ENCODE measurements at regions not wholly inside any gene's neighbourhood (a gene's known extent, or its start where the extent isn't known, plus 50 kb on each side); places are given as distances from the start of the nearest gene placed in this dataset.
"Not testable (repeated sequence)": the region's sequence is repeated elsewhere in the genome, so short reads cannot be mapped to it uniquely, and the experiment has no call there.

DNA sequence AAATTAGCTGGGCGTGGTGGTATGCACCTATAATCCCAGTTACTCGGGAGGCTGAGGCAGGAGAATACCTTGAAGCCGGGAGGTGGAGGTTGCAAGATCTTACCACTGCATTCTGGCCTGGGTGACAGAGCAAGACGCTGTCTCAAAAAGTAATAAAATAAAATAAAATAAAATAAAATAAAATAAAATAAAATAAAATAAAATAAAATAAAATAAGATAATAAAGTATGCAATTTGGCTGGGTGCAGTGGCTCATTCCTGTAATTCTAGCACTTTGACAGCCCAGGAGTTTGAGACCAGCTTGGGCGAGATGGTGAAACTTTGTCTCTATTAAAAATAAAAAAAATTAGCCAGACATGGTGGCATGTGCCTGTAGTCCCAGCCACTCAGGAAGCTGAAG is 85.6 kb upstream of the XPO1 start:
- no peak for DNase-seq (ENCODE audit: low read depth)

DNA sequence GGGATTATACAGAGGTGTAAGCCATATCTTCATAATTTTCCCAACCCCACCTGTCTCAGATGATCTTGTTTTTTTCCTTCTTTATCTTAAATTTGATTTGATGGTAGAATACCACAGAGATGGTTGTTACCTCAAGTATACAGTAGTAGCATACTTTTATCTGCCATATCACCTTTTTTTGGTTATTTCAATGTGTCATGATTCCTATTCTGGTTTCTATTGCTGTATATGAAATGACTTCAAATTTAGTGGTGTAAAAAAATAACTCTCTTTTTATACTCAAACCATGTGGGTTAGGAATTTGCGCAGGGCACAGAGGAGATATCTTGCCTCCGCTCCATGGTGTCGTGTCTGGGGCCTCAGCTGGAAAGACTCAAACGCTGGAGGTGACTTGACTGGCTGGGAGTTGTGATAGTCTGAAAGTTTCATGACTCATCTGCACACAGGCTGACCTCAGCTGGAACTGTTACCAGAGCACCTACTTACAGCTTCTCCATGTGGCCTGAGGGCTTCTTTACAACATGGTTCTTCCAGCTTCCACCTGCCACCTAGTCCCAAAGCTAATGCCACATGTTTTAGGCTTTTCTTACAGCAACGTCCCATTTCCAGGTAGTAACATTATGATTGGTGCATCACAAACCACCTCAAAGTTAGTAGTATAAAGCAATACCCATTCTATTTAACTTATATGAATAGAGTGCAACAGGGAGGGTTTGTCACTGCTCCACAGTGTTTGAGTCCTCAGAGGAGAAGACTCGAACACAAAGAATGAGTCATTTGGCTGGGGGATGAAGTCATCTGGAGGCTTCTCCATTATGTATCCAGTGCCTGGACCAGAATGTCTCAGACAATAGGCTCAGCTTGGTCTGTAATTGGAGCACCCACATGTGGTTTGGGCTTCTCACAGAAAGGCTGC is 82.3 kb upstream of the XPO1 start:
- no peak for DNase-seq (ENCODE audit: low read depth)

DNA sequence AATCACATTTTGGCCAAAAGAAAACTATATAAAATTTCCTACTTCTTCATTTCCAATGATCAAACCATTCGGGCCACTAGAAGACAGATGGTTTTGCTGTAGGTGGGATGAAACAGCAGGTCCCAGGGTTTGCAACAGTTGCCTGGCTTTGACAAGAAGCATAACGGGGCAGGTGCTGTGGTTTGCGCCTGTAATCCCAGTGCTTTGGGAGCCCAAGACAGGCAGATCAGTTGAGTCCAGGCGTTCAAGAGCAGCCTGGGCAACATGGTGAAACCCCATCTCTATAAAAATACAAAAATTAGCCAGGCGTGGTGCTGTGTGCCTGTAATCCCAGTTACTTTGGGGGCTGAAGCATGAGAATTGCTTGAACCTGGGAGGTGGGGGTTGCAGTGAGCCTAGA is 81.4 kb upstream of the XPO1 start:
- no peak for DNase-seq (ENCODE audit: low read depth)

DNA sequence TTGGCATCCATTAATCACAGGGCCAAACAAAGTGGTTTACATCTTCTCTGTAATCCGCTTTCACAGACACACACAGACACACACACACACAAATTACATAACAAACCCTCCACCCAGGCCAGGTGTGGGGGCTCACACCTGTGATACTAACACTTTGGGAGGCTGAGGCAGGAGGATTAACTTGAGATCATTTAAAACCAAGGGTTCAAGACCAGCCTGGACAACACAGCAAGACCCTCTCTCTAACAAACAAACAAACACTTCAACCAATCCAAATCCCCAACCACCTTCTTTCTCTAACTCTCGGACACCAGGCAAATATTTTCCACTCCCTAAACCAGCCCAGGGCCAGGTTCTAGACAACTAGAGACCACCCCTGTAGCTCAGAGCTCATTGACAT is 79.5 kb upstream of the XPO1 start:
- DNase-seq (ENCODE audit: low read depth): no peak

- no peak for DNase-seq (ENCODE audit: low read depth)
Measured at GRCh38 chr2:61605245-61605644, 67.1 kb upstream of the XPO1 start.

DNA sequence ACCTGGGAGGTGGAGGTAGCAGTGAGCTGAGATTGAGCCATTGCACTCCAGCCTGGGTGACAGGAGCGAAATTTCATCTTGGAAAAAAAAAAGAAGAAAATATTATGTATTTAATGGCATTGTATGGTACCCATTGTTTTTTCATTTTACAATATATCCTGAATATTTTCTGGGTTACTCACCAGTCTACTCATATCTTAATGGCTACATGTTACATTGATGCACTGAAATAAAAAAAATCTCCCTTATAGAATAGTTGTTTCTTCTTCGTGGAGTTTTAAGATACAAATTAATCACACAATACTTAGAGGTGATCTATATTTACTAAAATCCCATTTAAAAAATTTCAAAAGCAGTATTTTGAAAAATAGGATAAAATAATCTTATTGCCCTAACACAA is 66.3 kb upstream of the XPO1 start:
- DNase-seq (ENCODE audit: low read depth): no peak

DNA sequence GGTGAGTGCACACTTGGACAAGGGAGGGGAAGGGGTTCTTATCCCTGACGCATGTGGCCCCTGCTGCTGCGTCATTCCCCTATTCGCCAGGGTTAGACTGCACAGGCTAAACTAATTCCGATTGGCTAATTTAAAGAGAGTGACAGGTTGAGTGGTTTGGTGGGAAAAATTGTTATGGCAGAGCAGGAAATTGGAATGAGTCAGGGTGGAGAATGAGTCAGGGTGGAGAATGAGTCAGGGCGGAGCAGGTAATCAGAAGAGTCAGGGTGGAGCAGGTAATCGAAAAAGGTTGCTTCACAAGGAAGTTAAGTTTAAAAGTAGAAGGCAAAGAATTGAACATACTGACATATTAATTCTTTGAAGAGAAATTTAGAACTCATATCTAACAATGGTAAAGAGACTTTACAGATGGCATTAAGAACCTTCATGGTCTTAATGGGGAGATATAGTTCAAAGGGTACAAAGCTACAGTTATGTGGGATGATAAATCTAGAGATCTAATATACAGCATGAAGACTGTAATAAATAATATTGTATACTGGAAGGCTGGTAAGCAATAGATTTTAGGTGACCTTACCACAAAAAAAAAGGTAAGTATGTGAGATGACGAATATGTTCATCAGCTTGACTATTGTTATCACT is 60.5 kb upstream of the XPO1 start:
- not testable (repeated sequence) for DNase-seq (ENCODE audit: low read depth)

- no peak for DNase-seq (ENCODE audit: low read depth)
Measured at GRCh38 chr2:61597300-61598289, 59.4 kb upstream of the XPO1 start.

- not testable (repeated sequence) for DNase-seq (ENCODE audit: low read depth)
Measured at GRCh38 chr2:61594201-61594600, 56.0 kb upstream of the XPO1 start.

- not testable (repeated sequence) for DNase-seq (ENCODE audit: low read depth)
Measured at GRCh38 chr2:61593648-61594047, 55.5 kb upstream of the XPO1 start.

GRCh38 chr2:61590214-61590613 is 52.1 kb upstream of the XPO1 start:
- DNase-seq (ENCODE audit: low read depth): no peak

DNA sequence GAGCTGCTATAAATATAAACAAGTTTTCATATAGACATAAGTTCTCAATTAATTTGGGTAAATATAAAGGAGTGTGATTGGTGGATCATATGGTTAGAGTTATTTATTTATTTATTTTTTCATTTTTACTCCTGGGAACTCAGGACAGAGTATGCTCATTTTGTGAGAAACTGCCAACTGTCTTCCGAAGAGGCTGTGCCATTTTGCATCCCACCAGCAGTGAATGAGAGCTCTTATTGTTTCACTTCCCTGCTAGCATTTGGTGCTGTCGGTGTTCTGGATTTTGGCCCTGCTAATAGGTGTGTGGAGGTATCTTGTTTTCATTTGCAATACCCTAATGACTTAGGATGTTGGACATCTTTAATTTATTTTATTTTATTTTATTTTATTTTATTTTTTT is 50.4 kb upstream of the XPO1 start:
- no peak for DNase-seq (ENCODE audit: low read depth)

Measured in T follicular helper cell (primary cell).